Panc1 (cell line): ENCODE measurements at regions not wholly inside any gene's neighbourhood (a gene's known extent, or its start where the extent isn't known, plus 50 kb on each side); places are given as distances from the start of the nearest gene placed in this dataset.

Experiments used
- ATAC-seq: fragments of 200-7000 bp; cut with Tn5 transposase; 2 replicates; pipeline ENCODE4 v1.9.1; 2020; ENCODE audit warnings: mild to moderate bottlenecking, moderate library complexity
- BruUV-seq: library from RNA; stranded (reverse); fragments of 400-500 nt; replicated peaks from 2 replicates; lab custom pipeline; 2021; lab: Mats Ljungman, UMichigan
- CTCF ChIA-PET: fragments of 300-600 bp; sonication (Branson Sonifier 250); formaldehyde crosslinking; loops from one replicate; lab custom pipeline; 2022; ENCODE audit warnings: antibody characterized with exemption; lab: Charles Lee
- POLR2A ChIA-PET: fragments of 300-600 bp; sonication (Branson Sonifier 250); formaldehyde crosslinking; loops from one replicate; lab custom pipeline; 2022; ENCODE audit warnings: antibody characterized with exemption; lab: Charles Lee
- DNase-seq: peaks from one replicate; pipeline ENCODE4 v3.0.0-alpha.2; 2010; ENCODE audit warnings: low read depth, low spot score
- H3K27ac ChIP-seq: 2 replicates; pipeline ENCODE4 v1.5.1; 2011; ENCODE audit warnings: mild to moderate bottlenecking, low read length, inconsistent platforms
- H3K27me3 ChIP-seq: fragments of 200-500 bp; sonication (Bioruptor generic); 2 replicates; pipeline ENCODE4 v1.6.0; 2014; ENCODE audit warnings: low read length, inconsistent platforms; ENCODE audit not compliant: control insufficient read depth, insufficient read depth
- H3K36me3 ChIP-seq: fragments of 200-500 bp; sonication (Bioruptor generic); 2 replicates; pipeline ENCODE4 v1.5.1; 2014; ENCODE audit warnings: inconsistent platforms, mild to moderate bottlenecking, low read length, moderate library complexity; ENCODE audit not compliant: control insufficient read depth, insufficient read depth
- H3K4me1 ChIP-seq: 2 replicates; pipeline ENCODE4 v1.5.1; 2011; ENCODE audit warnings: inconsistent platforms, mild to moderate bottlenecking, low read length, moderate library complexity; ENCODE audit not compliant: control insufficient read depth, insufficient read depth
- H3K4me3 ChIP-seq, 2 experiments: 2 replicates each; pipeline ENCODE4 v1.5.1; 2011 to 2012; ENCODE audit warnings: low read depth in 2 of 2, low read length in 2 of 2, mild to moderate bottlenecking in 2 of 2, inconsistent platforms in 1 of 2, moderate library complexity in 1 of 2
- H3K9me3 ChIP-seq: fragments of 200-500 bp; sonication (Bioruptor generic); 2 replicates; pipeline ENCODE4 v1.5.1; 2014; ENCODE audit warnings: low read depth, mild to moderate bottlenecking, inconsistent platforms, low read length, moderate library complexity; ENCODE audit not compliant: control insufficient read depth, insufficient read depth
- CTCF ChIP-seq: fragments of 450-650 bp; IDR thresholded peaks from 2 replicates; pipeline ENCODE4 v1.5.1; 2017; ENCODE audit warnings: mild to moderate bottlenecking
- POLR2AphosphoS5 ChIP-seq: IDR thresholded peaks from 2 replicates; pipeline ENCODE4 v1.6.1; 2012; ENCODE audit warnings: mild to moderate bottlenecking, low read depth, low read length, moderate library complexity
- REST ChIP-seq, 2 experiments: IDR thresholded peaks; 2 replicates each; pipeline ENCODE4 v1.6.1; 2011 to 2012; ENCODE audit warnings: low read depth in 2 of 2, control low read depth in 1 of 2, low read length in 1 of 2, mild to moderate bottlenecking in 1 of 2, moderate library complexity in 1 of 2; ENCODE audit not compliant: insufficient read depth in 1 of 2
- SIN3A ChIP-seq: IDR thresholded peaks from 2 replicates; pipeline ENCODE4 v1.6.1; 2012; ENCODE audit warnings: low read depth, mild to moderate bottlenecking, low read length, moderate library complexity, borderline replicate concordance; ENCODE audit not compliant: insufficient read depth
- TCF7L2 ChIP-seq: IDR thresholded peaks from 2 replicates; pipeline ENCODE4 v1.6.1; 2011; ENCODE audit warnings: mild to moderate bottlenecking, low read depth, low read length, inconsistent platforms
- in situ Hi-C: cut with HindIII; loops from 2 replicates; pipeline ENCODE4 v1.10.0; 2016; ENCODE audit warnings: low sequenced_read_pairs, low pct_unique_long_range_greater_than_20kb
- intact Hi-C: fragments of 100-400 bp; cut with micrococcal nuclease; formaldehyde crosslinking; loops from one replicate; pipeline ENCODE4 v1.10.0; 2022; ENCODE audit not compliant: unreplicated experiment

DNA sequence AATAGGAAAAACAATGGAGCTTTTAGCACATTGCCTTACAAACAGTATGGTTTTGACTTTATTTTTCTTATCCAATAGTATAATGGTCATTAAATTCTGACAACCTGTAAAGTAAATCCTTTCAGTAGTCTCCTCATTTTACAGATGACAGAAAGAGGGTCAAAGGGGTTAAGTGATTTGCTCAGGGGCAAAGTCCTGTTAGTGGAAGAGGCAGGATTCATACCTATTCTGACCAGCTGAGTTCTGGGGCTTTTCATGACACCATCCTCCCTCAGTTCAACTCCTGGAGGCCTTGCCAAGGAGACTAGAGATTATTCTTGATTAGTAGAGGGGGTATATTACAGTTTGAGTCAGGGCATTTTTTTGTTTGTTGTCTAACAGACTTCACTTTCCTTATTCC is 278.7 kb upstream of the DUSP10 start:
- POLR2A ChIA-PET = no interaction called here
- Histone ChIP-seq H3K4me3 (no peak overlapping the region), H3K4me1 (no peaks in the 10 kb centered on the region), H3K9me3 (no peaks in the 10 kb centered on the region), H3K27ac (no peak overlapping the region), H3K36me3 (no peaks in the 10 kb centered on the region), H3K27me3 (no peaks in the 10 kb centered on the region)
- DNase-seq (no peak), ATAC-seq (no peak)
- no TSS peak for BruUV-seq
- in situ Hi-C loops (no loop called here), intact Hi-C loops (no loop called here)
- CTCF ChIA-PET = no interaction called here
- TF ChIP-seq CTCF = no peak
- TF ChIP-seq TCF7L2 = no peak
- TF ChIP-seq POLR2AphosphoS5 = no peak
- no peak for TF ChIP-seq REST (IDR thresholded peaks at IDR 0.05; ENCODE audit: insufficient read depth in 1 of 2, low read depth in 2 of 2, low read length in 1 of 2)
- no peak for TF ChIP-seq SIN3A

DNA sequence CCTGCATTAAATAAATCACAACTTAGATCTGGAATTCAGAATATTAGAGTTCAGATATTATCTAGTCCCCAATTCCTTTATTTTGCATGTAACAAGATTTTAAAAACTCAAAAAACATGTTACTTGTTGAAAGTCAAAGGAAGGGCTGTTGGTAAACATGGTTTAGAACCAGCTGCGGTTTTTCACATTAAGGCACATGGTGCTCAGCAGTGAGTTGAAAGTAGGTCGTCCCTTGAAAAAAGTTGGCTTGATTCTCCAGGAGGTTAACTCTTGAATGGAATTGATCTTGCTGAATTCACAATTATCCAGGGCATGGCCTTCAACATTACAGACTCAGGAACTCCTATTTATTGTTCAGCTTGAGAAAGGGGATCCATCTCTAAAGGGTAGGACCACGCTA is 277.1 kb upstream of the DUSP10 start:
- no peak for TF ChIP-seq POLR2AphosphoS5
- no peak for TF ChIP-seq TCF7L2
- TF ChIP-seq SIN3A = no peak
- no peak for TF ChIP-seq CTCF
- no peak for TF ChIP-seq REST (IDR thresholded peaks at IDR 0.05; ENCODE audit: insufficient read depth in 1 of 2, low read depth in 2 of 2, low read length in 1 of 2)
- Histone ChIP-seq H3K4me1 (no peaks in the 10 kb centered on the region), H3K27me3 (no peaks in the 10 kb centered on the region), H3K36me3 (no peaks in the 10 kb centered on the region), H3K9me3 (no peaks in the 10 kb centered on the region), H3K4me3 (no peak overlapping the region), H3K27ac (no peak overlapping the region)
- DNase-seq = no peak
- ChIA-PET POLR2A (no interaction called here), CTCF (no interaction called here)
- ATAC-seq = no peak
- intact Hi-C loops = no loop called here
- BruUV-seq = no TSS peak
- in situ Hi-C loops = no loop called here
